Heart left ventricle (tissue), 13 donors: ENCODE measurements at regions not wholly inside any gene's neighbourhood (a gene's known extent, or its start where the extent isn't known, plus 50 kb on each side); places are given as distances from the start of the nearest gene placed in this dataset.

Experiments used
- POLR2A ChIP-seq, 2 donors: fragments of 450-650 bp; IDR thresholded peaks; one replicate each; pipeline ENCODE4 v1.6.1; 2017; ENCODE audit warnings: antibody characterized with exemption in 2 of 2, mild to moderate bottlenecking in 2 of 2, moderate library complexity in 2 of 2
- TF ChIP-seq, protein P1 (sequence below), 12 donors: fragments of 200-600 bp; sonication (generic) in 4 of 12; IDR thresholded peaks; one replicate each; pipeline versions ENCODE4 v1.5.0 to v1.8.0; 2018 to 2022; ENCODE audit warnings: antibody characterized with exemption in 12 of 12, mild to moderate bottlenecking in 5 of 12
- donor health status: ischemic (EF 13 %, LVEDD 7.1; RV severe dilation, severe dysfunction).
- donor health status: DM: no; HTN: yes; CAD: no.
- donor health status: DM: no; HTN: no; CAD: no.
- donor health status: ischemic (EF 25% LVEDD 6.9; RV normal size, moderate dysfunction).
- donor health status: ischemic (EF 25% LVEDD 5.7; RV mildly dilated, moderate dysfunction).
- donor health status: ischemic (EF 35%, LVEDD 5.7; RV mildly dilated, moderate dysfunction).
- donor health status: nonischemic (EF 11% LVEDD 7.7; RV severe dilation, severe dysfunction).
- donor health status: DM: yes; HTN: yes; CAD: no.
- donor health status: PGD.
- donor health status: ischemic (EF 29% LVEDD 5.4; RV normal size, mild dysfunction).
- donor health status: nonischemic (EF 23%, LVEDD 6.1; RV moderate dilation, normal function).

DNA sequence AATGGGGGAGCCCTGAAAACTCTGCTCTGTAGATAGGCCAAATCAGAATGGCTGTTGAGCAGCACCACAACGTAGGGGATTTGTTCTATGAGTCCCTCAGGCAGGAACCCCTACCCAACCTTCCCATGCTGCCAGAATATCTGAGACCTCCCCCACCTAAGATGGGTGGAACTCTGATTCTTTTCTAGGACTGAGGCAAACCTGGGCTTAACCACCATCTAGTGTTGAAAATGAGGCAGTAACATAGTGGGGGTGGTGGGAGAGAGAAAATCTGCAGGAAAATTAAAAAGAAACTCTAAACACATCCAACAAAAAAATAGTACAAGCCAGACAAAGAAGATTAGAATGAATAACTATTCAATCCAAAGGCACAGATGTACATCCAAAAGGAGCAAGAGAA lies 228.4 kb downstream of the ATPSCKMT start:
- TF ChIP-seq, protein P1, sequence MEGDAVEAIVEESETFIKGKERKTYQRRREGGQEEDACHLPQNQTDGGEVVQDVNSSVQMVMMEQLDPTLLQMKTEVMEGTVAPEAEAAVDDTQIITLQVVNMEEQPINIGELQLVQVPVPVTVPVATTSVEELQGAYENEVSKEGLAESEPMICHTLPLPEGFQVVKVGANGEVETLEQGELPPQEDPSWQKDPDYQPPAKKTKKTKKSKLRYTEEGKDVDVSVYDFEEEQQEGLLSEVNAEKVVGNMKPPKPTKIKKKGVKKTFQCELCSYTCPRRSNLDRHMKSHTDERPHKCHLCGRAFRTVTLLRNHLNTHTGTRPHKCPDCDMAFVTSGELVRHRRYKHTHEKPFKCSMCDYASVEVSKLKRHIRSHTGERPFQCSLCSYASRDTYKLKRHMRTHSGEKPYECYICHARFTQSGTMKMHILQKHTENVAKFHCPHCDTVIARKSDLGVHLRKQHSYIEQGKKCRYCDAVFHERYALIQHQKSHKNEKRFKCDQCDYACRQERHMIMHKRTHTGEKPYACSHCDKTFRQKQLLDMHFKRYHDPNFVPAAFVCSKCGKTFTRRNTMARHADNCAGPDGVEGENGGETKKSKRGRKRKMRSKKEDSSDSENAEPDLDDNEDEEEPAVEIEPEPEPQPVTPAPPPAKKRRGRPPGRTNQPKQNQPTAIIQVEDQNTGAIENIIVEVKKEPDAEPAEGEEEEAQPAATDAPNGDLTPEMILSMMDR (IDR thresholded peaks at IDR 0.05), result no peak
- no peak for TF ChIP-seq POLR2A (IDR thresholded peaks at IDR 0.05)
